ENCODE measurements at regions not wholly inside any gene's neighbourhood (a gene's known extent, or its start where the extent isn't known, plus 50 kb on each side); places are given as distances from the start of the nearest gene placed in this dataset.

- no peak for TF ChIP-seq CBX3 (IDR thresholded peaks at IDR 0.05; ENCODE audit: low read depth)
- no peak for TF ChIP-seq SIN3A (IDR thresholded peaks at IDR 0.05; ENCODE audit: low read depth)
- TF ChIP-seq YY1 (IDR thresholded peaks at IDR 0.05; ENCODE audit: extremely low read depth, insufficient replicate concordance, low read depth, low read length): no peak
- no peak for TF ChIP-seq ZFX (IDR thresholded peaks at IDR 0.05)
- TF ChIP-seq EZH2 (IDR thresholded peaks at IDR 0.05): no peak
- no peak for TF ChIP-seq JUND (IDR thresholded peaks at IDR 0.05)
- TF ChIP-seq RAD21 (IDR thresholded peaks at IDR 0.05; ENCODE audit: low read depth): no peak
- TF ChIP-seq REST (IDR thresholded peaks at IDR 0.05; ENCODE audit: low read depth): no peak
- TF ChIP-seq ELF1 (IDR thresholded peaks at IDR 0.05; ENCODE audit: borderline replicate concordance, low read depth): no peak
- no peak for TF ChIP-seq ZNF274 (IDR thresholded peaks at IDR 0.05; ENCODE audit: low read depth, low read length)
- TF ChIP-seq TCF7L2 (IDR thresholded peaks at IDR 0.05; ENCODE audit: borderline replicate concordance, extremely low read depth, insufficient read depth, insufficient read length): no peak
- TF ChIP-seq SP1 (IDR thresholded peaks at IDR 0.05; ENCODE audit: low read depth): no peak
- TF ChIP-seq CEBPB (IDR thresholded peaks at IDR 0.05; ENCODE audit: low read depth): no peak
- no peak for TF ChIP-seq ZBTB33 (IDR thresholded peaks at IDR 0.05; ENCODE audit: extremely low read depth, insufficient replicate concordance, low read length)
- TF ChIP-seq POLR2A (IDR thresholded peaks at IDR 0.05; ENCODE audit: borderline replicate concordance, extremely low read depth, insufficient read depth, insufficient read length): no peak
- TF ChIP-seq ATF3 (IDR thresholded peaks at IDR 0.05): no peak
- no peak for TF ChIP-seq POLR2AphosphoS5 (IDR thresholded peaks at IDR 0.05; ENCODE audit: low read depth, low read length)
- TF ChIP-seq SRF (IDR thresholded peaks at IDR 0.05; ENCODE audit: low read depth): no peak
- no peak for TF ChIP-seq MAX (IDR thresholded peaks at IDR 0.05)
- TF ChIP-seq FOSL1 (IDR thresholded peaks at IDR 0.05; ENCODE audit: low read depth): no peak
Measured at GRCh38 chr18:27731211-27731610, 445.7 kb downstream of the CDH2 start.

More at GRCh38 chr18:27731211-27731610, 445.7 kb downstream of the CDH2 start:
- Histone ChIP-seq H3K4me3 (replicated peaks in 1 of 2; ENCODE audit: low read depth in 1 of 2, low read length in 2 of 2) (no peak overlapping the region), H3K27ac (ENCODE audit: low read depth, low read length) (no peak overlapping the region), H3K27me3 (ENCODE audit: insufficient read depth, low read length) (no peaks in the 10 kb centered on the region), H3K36me3 (ENCODE audit: control insufficient read depth in 1 of 2, insufficient read depth in 2 of 2, low read length in 2 of 2) (no peaks in the 10 kb centered on the region), H3K9me2 (ENCODE audit: insufficient read depth) (no peaks in the 10 kb centered on the region), H3K79me2 (ENCODE audit: insufficient read depth, low read length) (no peaks in the 10 kb centered on the region), H4K20me1 (ENCODE audit: insufficient read depth) (no peaks in the 10 kb centered on the region), H3K4me1 (ENCODE audit: control insufficient read depth in 1 of 2, insufficient read depth in 2 of 2, low read length in 2 of 2) (no peaks in the 10 kb centered on the region), H3K4me2 (ENCODE audit: low read length) (no peak overlapping the region), H2AFZ (ENCODE audit: low read depth, low read length, poor library complexity, severe bottlenecking) (no peak overlapping the region), H3K9ac (ENCODE audit: low read length) (no peak overlapping the region), H3K9me3 (ENCODE audit: control insufficient read depth in 1 of 2, insufficient read depth in 1 of 2, low read depth in 1 of 2, low read length in 2 of 2) (peaks cover 0 to 6% of the 10 kb centered on the region in 2 experiments; a peak in 2 of 4 replicates)
- ATAC-seq (no peak), DNase-seq (ENCODE audit: low read depth, low spot score) (no peak)
- ChIA-PET RAD21 (ENCODE audit: low non-redundant PET in 1 of 2, low total read pairs in 2 of 2, uncharacterized antibody in 2 of 2, unreplicated experiment in 2 of 2) (no interaction called here), POLR2A (no interaction called here), CTCF (no interaction called here)
- BruUV-seq (replicated peaks): no TSS peak
- intact Hi-C loops (cut with micrococcal nuclease): no loop called here

Data from HCT116 (cell line).